HepG2 (cell line): ENCODE measurements at regions not wholly inside any gene's neighbourhood (a gene's known extent, or its start where the extent isn't known, plus 50 kb on each side); places are given as distances from the start of the nearest gene placed in this dataset.
"Not testable (repeated sequence)": the region's sequence is repeated elsewhere in the genome, so short reads cannot be mapped to it uniquely, and the experiment has no call there.

Experiments used
- ATAC-seq: fragments of 200-7000 bp; cut with Tn5 transposase; 3 replicates; pipeline ENCODE4 v1.9.1; 2020; ENCODE audit warnings: mild to moderate bottlenecking, moderate library complexity
- BruUV-seq: library from RNA; stranded (reverse); fragments of 400-500 nt; replicated peaks from 2 replicates; lab custom pipeline; 2021; lab: Mats Ljungman, UMichigan
- CTCF ChIA-PET: fragments of 300-600 bp; formaldehyde crosslinking; extraction: SDS; loops from one replicate; lab custom pipeline; 2021; ENCODE audit warnings: low total read pairs, inconsistent platforms, low intra/inter-chr PET ratio; lab: Yijun Ruan, JAX
- POLR2A ChIA-PET: fragments of 350-600 bp; sonication (Branson Sonifier 250); formaldehyde crosslinking; loops from one replicate; lab custom pipeline; 2020; ENCODE audit warnings: antibody characterized with exemption, inconsistent platforms; lab: Yijun Ruan, JAX
- DNase-seq: peaks from one replicate; pipeline ENCODE4 v3.0.0-alpha.2; 2015; ENCODE audit warnings: low spot score
- FAIRE-seq: peaks from 3 replicates; lab custom pipeline; 2011; peaks lifted over from hg19 to GRCh38; lab: Jason Lieb, UNC
- H2AFZ ChIP-seq: one replicate; pipeline ENCODE4 v1.6.1; 2011; ENCODE audit warnings: low read length, inconsistent platforms
- H3K27ac ChIP-seq: fragments of 300-600 bp; 3 replicates; pipeline ENCODE4 v1.8.0; 2011; ENCODE audit warnings: mixed run types, mild to moderate bottlenecking, mixed read lengths, low read length, inconsistent platforms; ENCODE audit not compliant: insufficient read depth; ENCODE audit errors: extremely low read length
- H3K27me3 ChIP-seq, 2 experiments: fragments of 200-600 bp in 1 of 2; 2 replicates in 1 of 2; 3 replicates in 1 of 2; pipeline versions ENCODE4 v1.6.0 to v1.8.0; 2011; ENCODE audit warnings: low read length in 2 of 2, mild to moderate bottlenecking in 2 of 2, moderate library complexity in 2 of 2, inconsistent platforms in 1 of 2; ENCODE audit not compliant: insufficient read depth in 2 of 2, control insufficient read depth in 1 of 2
- H3K36me3 ChIP-seq, 2 experiments: fragments of 200-600 bp in 1 of 2; replicated peaks in 1 of 2; 2 replicates in 1 of 2; 3 replicates in 1 of 2; pipeline versions ENCODE4 v1.5.1 to v1.8.0; 2011; ENCODE audit warnings: low read length in 2 of 2, inconsistent platforms in 1 of 2; ENCODE audit not compliant: insufficient read depth in 2 of 2, control insufficient read depth in 1 of 2
- H3K4me1 ChIP-seq: 2 replicates; pipeline ENCODE4 v1.5.1; 2012; ENCODE audit warnings: low read length, inconsistent platforms; ENCODE audit not compliant: insufficient read depth
- H3K4me2 ChIP-seq: 2 replicates; pipeline ENCODE4 v1.6.0; 2011; ENCODE audit warnings: low read depth, low read length, inconsistent platforms
- H3K4me3 ChIP-seq, 3 experiments: fragments of 200-600 bp in 1 of 3; sonication (generic), shearing (Covaris generic) in 1 of 3; replicated peaks in 1 of 3; 2 replicates each; pipeline ENCODE4 v1.5.1; 2011 to 2016; ENCODE audit warnings: low read length in 3 of 3, inconsistent platforms in 2 of 3, low read depth in 2 of 3, mild to moderate bottlenecking in 2 of 3, control low read depth in 1 of 3, mixed read lengths in 1 of 3; ENCODE audit not compliant: insufficient read depth in 1 of 3
- H3K79me2 ChIP-seq: one replicate; pipeline ENCODE4 v1.6.1; 2011; ENCODE audit warnings: low read length, inconsistent platforms; ENCODE audit not compliant: insufficient read depth
- H3K9ac ChIP-seq: 2 replicates; pipeline ENCODE4 v1.6.0; 2011; ENCODE audit warnings: mild to moderate bottlenecking, low read depth, low read length, inconsistent platforms; ENCODE audit not compliant: insufficient read depth
- H3K9me3 ChIP-seq: 2 replicates; pipeline ENCODE4 v1.5.1; 2012; ENCODE audit warnings: mild to moderate bottlenecking, low read length
- H4K20me1 ChIP-seq: 2 replicates; pipeline ENCODE4 v1.6.0; 2011; ENCODE audit warnings: inconsistent platforms, mild to moderate bottlenecking, low read length, moderate library complexity; ENCODE audit not compliant: insufficient read depth
- WGBS: methylation state at CpG from one replicate; pipeline ENCODE4 v1.1.6; 2017; ENCODE audit warnings: low lambda C conversion rate; 5-methylcytosine and 5-hydroxymethylcytosine counted together
- in situ Hi-C: cut with HindIII; loops from 2 replicates; pipeline ENCODE4 v1.10.0; 2017; ENCODE audit warnings: low pct_unique_long_range_greater_than_20kb; ENCODE audit not compliant: extremely low pct_ligation_motif_present
- intact Hi-C: fragments of 100-400 bp; cut with micrococcal nuclease; formaldehyde crosslinking; loops from one replicate; pipeline ENCODE4 v1.10.0; 2022; ENCODE audit not compliant: unreplicated experiment

DNA sequence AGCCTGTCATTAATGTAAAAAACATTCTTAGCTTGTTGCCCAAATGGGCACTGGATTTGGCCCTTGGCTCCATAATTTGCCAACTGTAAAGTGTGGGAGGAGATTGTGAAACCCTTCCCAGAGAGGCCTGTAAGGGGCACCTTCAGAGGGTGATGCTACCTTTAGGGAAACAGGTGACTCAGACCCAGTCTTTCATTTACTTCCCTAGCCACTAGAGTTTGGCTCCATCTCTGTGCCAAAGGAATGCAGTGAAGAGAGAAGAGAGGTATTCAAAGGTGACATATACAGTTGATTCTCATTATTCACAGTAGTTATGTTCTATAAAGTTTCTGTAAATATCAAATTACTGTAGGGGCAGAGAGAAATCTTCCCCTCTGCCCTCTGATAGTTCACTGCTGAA, 116.7 kb downstream of the SPATA31A6 start:
- CTCF ChIA-PET, DNase-seq, POLR2A ChIA-PET, H4K20me1 ChIP-seq, FAIRE-seq, H3K36me3 ChIP-seq, H3K4me3 ChIP-seq, ATAC-seq, H3K9me3 ChIP-seq, H3K27me3 ChIP-seq, in situ Hi-C loops, H3K4me1 ChIP-seq, H3K79me2 ChIP-seq, H3K27ac ChIP-seq, H3K4me2 ChIP-seq, intact Hi-C loops, H2AFZ ChIP-seq, H3K9ac ChIP-seq, BruUV-seq: not testable (repeated sequence)

DNA sequence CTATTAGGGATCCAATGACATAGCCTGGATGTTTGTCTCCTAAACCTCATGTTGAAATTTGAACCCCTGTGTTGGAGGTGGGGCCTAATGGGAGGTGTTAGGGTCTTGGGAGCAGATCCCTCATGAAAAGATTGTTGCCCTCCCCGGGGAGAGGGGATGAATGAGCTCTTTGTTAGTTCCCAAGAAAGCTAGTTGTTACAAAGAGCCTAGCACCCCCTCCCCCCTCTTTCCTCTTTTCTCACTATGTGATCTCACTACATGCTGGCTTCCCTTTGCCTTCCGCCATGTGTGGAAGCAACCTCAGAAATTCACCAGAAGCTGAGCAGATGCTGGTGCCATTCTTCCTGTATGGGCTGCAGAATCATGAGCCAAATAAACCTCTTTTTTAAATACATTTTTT, 123.2 kb downstream of the SPATA31A6 start:
- ATAC-seq, H3K9ac ChIP-seq, H3K4me1 ChIP-seq, BruUV-seq, DNase-seq, H4K20me1 ChIP-seq, H3K9me3 ChIP-seq, H3K4me3 ChIP-seq, CTCF ChIA-PET, H3K4me2 ChIP-seq, H3K27ac ChIP-seq, H3K79me2 ChIP-seq, H2AFZ ChIP-seq, in situ Hi-C loops, intact Hi-C loops, H3K36me3 ChIP-seq, POLR2A ChIA-PET, H3K27me3 ChIP-seq, FAIRE-seq: not testable (repeated sequence)
- 100% methylated on average over 1 of the region's 2 CpGs for WGBS

DNA sequence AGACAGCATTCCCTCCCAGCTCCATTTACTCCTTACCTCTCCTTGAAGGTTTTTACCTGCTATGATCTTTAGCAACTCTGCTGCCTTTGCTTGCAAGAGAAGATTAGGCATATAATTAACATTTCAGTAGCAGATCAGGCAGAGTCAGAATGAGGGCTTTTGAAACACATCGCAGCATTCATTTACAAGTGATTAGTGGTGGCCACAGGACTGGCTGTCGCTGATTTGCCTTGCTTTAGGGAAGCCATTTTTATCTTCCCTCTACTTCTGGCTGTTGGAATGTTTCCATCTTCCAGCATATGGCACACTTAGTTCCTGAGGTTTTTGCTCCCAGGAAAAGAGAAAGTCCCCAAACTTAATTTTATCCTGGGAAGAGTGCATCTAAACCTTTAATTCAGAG, 124.0 kb downstream of the SPATA31A6 start:
- H3K4me1 ChIP-seq, H3K36me3 ChIP-seq, H3K4me3 ChIP-seq, ATAC-seq, CTCF ChIA-PET, POLR2A ChIA-PET, intact Hi-C loops, in situ Hi-C loops, H3K9me3 ChIP-seq, DNase-seq, H3K9ac ChIP-seq, BruUV-seq, H3K27ac ChIP-seq, H3K4me2 ChIP-seq, FAIRE-seq, H2AFZ ChIP-seq, H3K79me2 ChIP-seq, H3K27me3 ChIP-seq, H4K20me1 ChIP-seq: not testable (repeated sequence)
- 2% methylated on average over 2 of the region's 2 CpGs for WGBS

DNA sequence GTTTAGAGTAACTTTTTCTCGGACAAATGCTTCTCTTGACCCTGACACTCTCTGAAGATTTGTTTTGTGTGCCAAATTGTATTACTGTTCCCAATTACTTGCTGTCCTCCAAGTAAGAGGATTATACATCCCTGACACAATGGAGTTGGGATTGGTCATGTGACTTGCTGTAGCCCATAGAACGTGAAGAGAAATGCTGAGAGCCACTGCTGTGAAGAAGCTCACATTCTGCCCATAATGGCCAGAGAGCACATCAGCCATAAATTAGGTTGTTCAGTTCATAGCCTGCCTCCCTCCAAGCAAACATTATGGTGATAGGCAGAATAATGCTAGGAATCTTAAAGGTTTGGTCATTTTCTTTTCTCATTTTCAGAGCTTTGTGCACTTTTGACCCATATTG, 127.5 kb downstream of the SPATA31A6 start:
- H3K79me2 ChIP-seq, H3K9ac ChIP-seq, H3K27ac ChIP-seq, H3K4me3 ChIP-seq, intact Hi-C loops, H2AFZ ChIP-seq, POLR2A ChIA-PET, CTCF ChIA-PET, H3K9me3 ChIP-seq, H3K27me3 ChIP-seq, FAIRE-seq, in situ Hi-C loops, H3K36me3 ChIP-seq, BruUV-seq, DNase-seq, ATAC-seq, H3K4me2 ChIP-seq, H3K4me1 ChIP-seq, H4K20me1 ChIP-seq: not testable (repeated sequence)
- 4% methylated on average over 2 of the region's 2 CpGs for WGBS
